H7 (cell line): ENCODE measurements at regions not wholly inside any gene's neighbourhood (a gene's known extent, or its start where the extent isn't known, plus 50 kb on each side); places are given as distances from the start of the nearest gene placed in this dataset.

Experiments used
- DNase-seq: peaks from one replicate; pipeline ENCODE4 v3.0.0; 2012
- H3K27me3 ChIP-seq: 2 replicates; pipeline ENCODE4 v1.6.0; 2011; ENCODE audit warnings: mild to moderate bottlenecking, low read length; ENCODE audit not compliant: control insufficient read depth, insufficient read depth
- H3K36me3 ChIP-seq: replicated peaks from 2 replicates; pipeline ENCODE4 v1.5.1; 2011; ENCODE audit warnings: low read length; ENCODE audit not compliant: control insufficient read depth, insufficient read depth
- H3K4me3 ChIP-seq: 2 replicates; pipeline ENCODE4 v1.5.1; 2011; ENCODE audit warnings: low read depth, mild to moderate bottlenecking, control low read depth, low read length, moderate library complexity; ENCODE audit not compliant: insufficient read depth

GRCh38 chr2:158024288-158024898, 77.3 kb upstream of the UPP2 start:
- DNase-seq: peak; percentile 55
- H3K36me3 ChIP-seq: no peaks in the 10 kb centered on the region
- no peaks in the 10 kb centered on the region for H3K27me3 ChIP-seq
- H3K4me3 ChIP-seq: no peak overlapping the region

- Histone ChIP-seq H3K4me3 (no peak overlapping the region), H3K36me3 (no peaks in the 10 kb centered on the region), H3K27me3 (no peaks in the 10 kb centered on the region)
- DNase-seq: no peak
These were observed 78.8 kb upstream of the UPP2 start for GRCh38 chr2:158022888-158023287.

GRCh38 chr2:158021226-158021625, 80.5 kb upstream of the UPP2 start:
- DNase-seq: no peak
- Histone ChIP-seq H3K36me3 (no peaks in the 10 kb centered on the region), H3K27me3 (no peaks in the 10 kb centered on the region), H3K4me3 (no peak overlapping the region)

GRCh38 chr2:158015428-158016076, 86.1 kb upstream of the UPP2 start:
- Histone ChIP-seq H3K4me3 (no peak overlapping the region), H3K27me3 (peaks cover 2% of the 10 kb centered on the region; the same call in 1 of the 2 replicates), H3K36me3 (no peaks in the 10 kb centered on the region)
- DNase-seq: no peak

- DNase-seq: no peak
- Histone ChIP-seq H3K36me3 (no peaks in the 10 kb centered on the region), H3K4me3 (no peak overlapping the region), H3K27me3 (peaks cover 2% of the 10 kb centered on the region; the same call in 1 of the 2 replicates)
These were observed 87.8 kb upstream of the UPP2 start for GRCh38 chr2:158013891-158014290.

GRCh38 chr2:158011055-158011771, 90.5 kb upstream of the UPP2 start:
- H3K36me3 ChIP-seq: no peaks in the 10 kb centered on the region
- H3K27me3 ChIP-seq: peaks cover 2% of the 10 kb centered on the region; the same call in 1 of the 2 replicates
- peak; percentile 33 for DNase-seq
- H3K4me3 ChIP-seq: no peak overlapping the region

- no peak for DNase-seq
- Histone ChIP-seq H3K36me3 (no peaks in the 10 kb centered on the region), H3K4me3 (no peak overlapping the region), H3K27me3 (peaks cover 2% of the 10 kb centered on the region; the same call in 1 of the 2 replicates)
These were observed 92.3 kb upstream of the UPP2 start for GRCh38 chr2:158009399-158009798.

- Histone ChIP-seq H3K27me3 (no peaks in the 10 kb centered on the region), H3K4me3 (no peak overlapping the region), H3K36me3 (no peaks in the 10 kb centered on the region)
- DNase-seq: no peak
These were observed 94.5 kb upstream of the UPP2 start for GRCh38 chr2:158006961-158007719.

GRCh38 chr2:158004126-158004764, 97.4 kb upstream of the UPP2 start:
- H3K36me3 ChIP-seq: no peaks in the 10 kb centered on the region
- DNase-seq: no peak

GRCh38 chr2:158002079-158002478, 99.6 kb upstream of the UPP2 start:
- no peak for DNase-seq
- Histone ChIP-seq H3K27me3 (no peaks in the 10 kb centered on the region), H3K36me3 (no peaks in the 10 kb centered on the region), H3K4me3 (no peak overlapping the region)

More at GRCh38 chr2:158004126-158004764, 97.4 kb upstream of the UPP2 start:
- no peak overlapping the region for H3K4me3 ChIP-seq
- H3K27me3 ChIP-seq: no peaks in the 10 kb centered on the region

GRCh38 chr2:157996799-157997198, 104.9 kb upstream of the UPP2 start:
- Histone ChIP-seq H3K36me3 (no peaks in the 10 kb centered on the region), H3K4me3 (no peak overlapping the region), H3K27me3 (no peaks in the 10 kb centered on the region)
- no peak for DNase-seq

GRCh38 chr2:157995117-157995516, 106.6 kb upstream of the UPP2 start:
- H3K36me3 ChIP-seq: no peaks in the 10 kb centered on the region
- H3K27me3 ChIP-seq: no peaks in the 10 kb centered on the region; the same call in 1 of the 2 replicates
- DNase-seq: no peak
- H3K4me3 ChIP-seq: no peak overlapping the region

GRCh38 chr2:157991932-157992331, 109.7 kb upstream of the UPP2 start:
- H3K27me3 ChIP-seq: no peaks in the 10 kb centered on the region; the same call in 1 of the 2 replicates

GRCh38 chr2:157990173-157990572, 111.5 kb upstream of the UPP2 start:
- no peak overlapping the region for H3K4me3 ChIP-seq
- no peak for DNase-seq
- no peaks in the 10 kb centered on the region for H3K36me3 ChIP-seq
- H3K27me3 ChIP-seq: no peaks in the 10 kb centered on the region; the same call in 1 of the 2 replicates

More at GRCh38 chr2:157991932-157992331, 109.7 kb upstream of the UPP2 start:
- DNase-seq: no peak
- H3K36me3 ChIP-seq: no peaks in the 10 kb centered on the region
- H3K4me3 ChIP-seq: no peak overlapping the region
